PC-3 (cell line): ENCODE measurements at regions not wholly inside any gene's neighbourhood (a gene's known extent, or its start where the extent isn't known, plus 50 kb on each side); places are given as distances from the start of the nearest gene placed in this dataset.

ENCODE experiments used
- EZH2 ChIP-seq: fragments of 300-600 bp; sonication (generic); IDR thresholded peaks from one replicate; pipeline ENCODE4 v1.6.1; 2017; ENCODE audit warnings: antibody characterized with exemption, mild to moderate bottlenecking, low read length; ENCODE audit not compliant: unreplicated experiment
- TF ChIP-seq, protein P1 (sequence below): fragments of 300-600 bp; sonication (generic); conservative IDR thresholded peaks from 2 replicates; pipeline ENCODE4 v1.5.1; 2017; ENCODE audit warnings: antibody characterized with exemption, low read depth, mild to moderate bottlenecking, low read length

DNA sequence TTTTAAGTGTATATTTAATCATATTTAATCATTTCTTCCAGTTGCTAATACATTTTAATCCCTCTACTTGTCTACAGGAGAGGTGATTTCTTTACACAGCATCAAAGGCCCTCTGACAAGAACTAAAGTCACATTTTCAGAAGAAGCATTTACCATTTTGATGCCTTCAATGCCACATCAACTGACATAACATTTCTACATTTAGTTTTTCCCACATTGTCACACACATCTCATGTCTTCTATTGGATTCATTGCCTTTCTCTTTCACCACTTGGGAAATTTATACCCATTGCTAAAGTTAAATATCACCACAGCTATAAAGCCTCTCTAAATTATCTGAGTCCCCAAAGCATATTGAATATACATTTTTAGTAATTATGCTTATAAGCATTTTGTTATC is 1907.5 kb upstream of the CDH9 start:
- TF ChIP-seq, protein P1, sequence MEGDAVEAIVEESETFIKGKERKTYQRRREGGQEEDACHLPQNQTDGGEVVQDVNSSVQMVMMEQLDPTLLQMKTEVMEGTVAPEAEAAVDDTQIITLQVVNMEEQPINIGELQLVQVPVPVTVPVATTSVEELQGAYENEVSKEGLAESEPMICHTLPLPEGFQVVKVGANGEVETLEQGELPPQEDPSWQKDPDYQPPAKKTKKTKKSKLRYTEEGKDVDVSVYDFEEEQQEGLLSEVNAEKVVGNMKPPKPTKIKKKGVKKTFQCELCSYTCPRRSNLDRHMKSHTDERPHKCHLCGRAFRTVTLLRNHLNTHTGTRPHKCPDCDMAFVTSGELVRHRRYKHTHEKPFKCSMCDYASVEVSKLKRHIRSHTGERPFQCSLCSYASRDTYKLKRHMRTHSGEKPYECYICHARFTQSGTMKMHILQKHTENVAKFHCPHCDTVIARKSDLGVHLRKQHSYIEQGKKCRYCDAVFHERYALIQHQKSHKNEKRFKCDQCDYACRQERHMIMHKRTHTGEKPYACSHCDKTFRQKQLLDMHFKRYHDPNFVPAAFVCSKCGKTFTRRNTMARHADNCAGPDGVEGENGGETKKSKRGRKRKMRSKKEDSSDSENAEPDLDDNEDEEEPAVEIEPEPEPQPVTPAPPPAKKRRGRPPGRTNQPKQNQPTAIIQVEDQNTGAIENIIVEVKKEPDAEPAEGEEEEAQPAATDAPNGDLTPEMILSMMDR, result no peak
- no peak for TF ChIP-seq EZH2
